ENCODE measurements at regions not wholly inside any gene's neighbourhood (a gene's known extent, or its start where the extent isn't known, plus 50 kb on each side); places are given as distances from the start of the nearest gene placed in this dataset.

DNA sequence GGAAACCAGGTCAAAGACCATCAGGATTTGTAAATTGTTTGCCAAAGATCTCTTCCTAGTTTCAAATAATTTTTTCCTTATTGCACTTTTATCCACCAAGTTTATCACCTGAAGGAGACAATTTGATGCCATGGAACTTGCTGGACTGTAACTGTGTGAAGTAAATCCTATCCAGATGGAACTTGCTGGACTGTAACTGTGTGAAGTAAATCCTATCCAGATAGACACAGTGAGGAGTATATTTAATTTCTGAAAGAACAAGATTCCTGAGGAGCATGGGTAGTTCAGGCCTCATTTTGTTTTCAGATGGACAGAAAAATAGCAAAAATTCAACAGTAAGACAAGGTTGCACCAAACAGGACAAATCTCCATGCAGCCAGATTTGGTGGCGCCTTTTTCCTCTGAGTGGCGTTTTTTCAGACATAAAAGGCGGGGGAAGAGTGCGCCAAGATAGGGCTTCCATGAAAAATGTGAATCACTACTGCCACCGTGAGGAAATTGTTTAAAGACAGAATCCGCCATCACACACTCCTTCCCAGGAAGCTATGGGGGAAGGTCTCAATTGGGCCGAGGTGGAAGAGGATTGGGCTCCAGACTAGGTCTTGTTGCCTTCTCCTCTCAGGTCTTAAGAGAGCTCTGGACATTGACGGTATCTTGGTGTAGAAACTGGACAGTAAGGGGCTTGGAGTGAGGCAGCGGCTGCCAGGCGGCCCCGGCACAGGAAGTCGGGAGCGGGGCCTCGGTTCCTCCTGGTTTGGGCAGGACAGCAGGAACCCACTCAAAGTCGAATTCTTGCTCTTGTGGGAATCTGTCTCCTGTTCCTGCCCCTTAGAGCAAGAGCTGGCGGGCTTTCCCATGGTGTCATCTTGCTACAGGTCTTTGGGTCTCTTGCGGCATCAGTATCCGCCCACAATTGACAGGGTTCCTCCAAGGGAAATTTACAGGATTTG lies 234.7 kb downstream of the OR13H1 start:
- peak; percentile 83 for DNase-seq (ENCODE audit: low spot score)

GRCh38 chrX:131779306-131779705 lies 235.4 kb downstream of the OR13H1 start:
- DNase-seq (ENCODE audit: low spot score): no peak

DNA sequence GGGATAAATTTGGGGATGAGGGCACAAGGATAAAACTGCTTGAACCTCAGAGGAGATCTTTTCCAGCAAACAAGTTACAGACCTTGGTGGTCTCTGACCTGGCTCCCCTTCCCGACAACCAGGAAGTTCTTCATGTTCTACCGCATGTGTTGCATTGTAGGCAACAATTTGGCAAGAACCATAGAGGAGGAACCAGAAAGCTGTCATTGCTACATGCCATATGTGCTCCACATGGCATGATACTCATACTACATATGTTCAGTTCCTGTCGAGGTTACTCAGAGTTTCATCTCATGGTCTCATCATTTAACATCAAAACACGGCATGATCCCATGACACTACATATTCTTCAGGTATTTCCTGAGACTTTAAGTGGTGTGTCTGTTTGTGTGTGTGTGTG lies 235.9 kb downstream of the OR13H1 start:
- no peak for DNase-seq (ENCODE audit: low spot score)

DNA sequence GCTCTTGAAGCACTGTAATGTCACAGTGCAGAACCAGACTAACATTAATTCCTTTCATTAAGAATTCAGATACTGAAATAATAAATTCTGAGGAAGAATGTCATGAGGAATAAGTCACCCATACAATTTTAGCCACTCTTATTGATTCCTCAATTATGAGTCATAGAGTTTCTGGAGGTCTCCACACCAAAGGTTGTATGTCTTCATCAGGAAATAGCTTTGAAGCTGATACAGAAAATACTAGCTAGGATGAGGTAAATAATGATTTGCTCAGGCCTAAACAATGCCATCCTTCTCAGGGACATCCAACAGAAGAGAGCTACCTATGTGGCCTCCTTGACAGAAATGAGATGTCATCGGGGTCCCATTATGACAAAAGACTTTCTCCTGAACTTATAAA lies 238.8 kb downstream of the OR13H1 start:
- DNase-seq (ENCODE audit: low spot score): no peak

- DNase-seq (ENCODE audit: low spot score): peak; percentile 87
These were observed 239.4 kb upstream of the STK26 start for GRCh38 chrX:131783555-131784308.

- DNase-seq (ENCODE audit: low spot score): no peak
These were observed 233.4 kb upstream of the STK26 start for GRCh38 chrX:131789664-131790063.

GRCh38 chrX:131791608-131792355 lies 231.3 kb upstream of the STK26 start:
- DNase-seq (ENCODE audit: low spot score): no peak

DNA sequence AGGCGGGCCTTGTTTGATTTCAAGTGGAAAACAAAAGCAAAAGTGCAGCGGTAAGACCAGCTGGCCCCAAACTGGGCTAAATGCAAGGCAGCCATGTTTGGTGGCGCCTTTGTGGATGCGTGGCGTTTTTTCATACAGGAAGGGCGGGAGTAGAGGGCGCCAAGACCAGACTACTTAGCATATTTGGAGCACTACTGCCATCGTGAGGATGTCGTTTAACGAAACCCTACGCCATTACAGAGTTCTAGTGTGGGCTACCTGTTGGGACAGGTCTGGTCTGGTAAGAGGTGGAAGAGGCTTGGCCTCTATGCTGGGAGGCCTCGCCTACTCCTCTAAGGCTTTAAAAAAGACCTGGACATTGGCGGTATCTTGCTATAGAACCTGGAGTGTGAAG lies 230.7 kb upstream of the STK26 start:
- peak; percentile 94 for DNase-seq (ENCODE audit: low spot score)

GRCh38 chrX:131792789-131793462 lies 230.2 kb upstream of the STK26 start:
- DNase-seq (ENCODE audit: low spot score): peak; percentile 95

DNA sequence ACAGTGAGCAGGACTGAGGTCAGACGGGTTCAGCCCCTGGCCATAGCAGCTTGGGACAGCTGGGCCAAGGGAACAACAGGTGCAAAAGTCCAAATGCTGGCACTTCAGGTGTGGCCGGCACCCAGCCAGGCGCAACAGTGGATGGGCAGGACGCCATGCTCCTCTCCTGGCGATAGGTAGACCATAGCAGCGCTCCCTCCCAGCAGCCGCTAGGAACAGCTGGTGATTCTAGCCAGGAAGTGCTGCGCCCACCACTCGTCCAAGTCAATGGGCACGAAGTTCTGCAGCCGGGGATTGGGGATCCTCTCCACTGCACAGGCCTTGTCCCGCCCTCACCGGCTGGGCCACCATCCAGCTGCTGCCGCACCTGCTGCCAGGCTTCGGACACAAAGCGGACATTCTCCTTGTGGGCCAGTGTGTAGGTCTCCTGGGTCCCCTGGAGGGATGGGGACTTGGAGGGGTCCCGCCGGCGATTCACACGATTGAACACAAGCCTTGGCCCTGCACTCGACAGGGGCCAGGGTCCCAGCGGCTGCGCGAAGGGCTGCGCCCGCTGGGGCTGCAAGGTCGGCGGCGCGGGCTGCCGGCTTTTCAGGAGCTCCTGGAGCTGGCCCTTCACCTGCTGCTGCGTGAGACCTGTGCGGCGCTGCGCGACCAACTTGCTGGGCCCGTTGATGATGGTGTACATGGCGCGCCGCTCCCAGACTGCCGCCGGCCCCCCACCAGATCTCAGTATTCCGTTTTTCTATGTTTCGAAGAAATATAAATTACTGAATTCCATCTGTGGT lies 227.5 kb upstream of the STK26 start:
- no peak for DNase-seq (ENCODE audit: low spot score)

- no peak for DNase-seq (ENCODE audit: low spot score)
These were observed 222.0 kb upstream of the STK26 start for GRCh38 chrX:131801066-131801465.

GRCh38 chrX:131801911-131802310 lies 221.2 kb upstream of the STK26 start:
- DNase-seq (ENCODE audit: low spot score): no peak

DNA sequence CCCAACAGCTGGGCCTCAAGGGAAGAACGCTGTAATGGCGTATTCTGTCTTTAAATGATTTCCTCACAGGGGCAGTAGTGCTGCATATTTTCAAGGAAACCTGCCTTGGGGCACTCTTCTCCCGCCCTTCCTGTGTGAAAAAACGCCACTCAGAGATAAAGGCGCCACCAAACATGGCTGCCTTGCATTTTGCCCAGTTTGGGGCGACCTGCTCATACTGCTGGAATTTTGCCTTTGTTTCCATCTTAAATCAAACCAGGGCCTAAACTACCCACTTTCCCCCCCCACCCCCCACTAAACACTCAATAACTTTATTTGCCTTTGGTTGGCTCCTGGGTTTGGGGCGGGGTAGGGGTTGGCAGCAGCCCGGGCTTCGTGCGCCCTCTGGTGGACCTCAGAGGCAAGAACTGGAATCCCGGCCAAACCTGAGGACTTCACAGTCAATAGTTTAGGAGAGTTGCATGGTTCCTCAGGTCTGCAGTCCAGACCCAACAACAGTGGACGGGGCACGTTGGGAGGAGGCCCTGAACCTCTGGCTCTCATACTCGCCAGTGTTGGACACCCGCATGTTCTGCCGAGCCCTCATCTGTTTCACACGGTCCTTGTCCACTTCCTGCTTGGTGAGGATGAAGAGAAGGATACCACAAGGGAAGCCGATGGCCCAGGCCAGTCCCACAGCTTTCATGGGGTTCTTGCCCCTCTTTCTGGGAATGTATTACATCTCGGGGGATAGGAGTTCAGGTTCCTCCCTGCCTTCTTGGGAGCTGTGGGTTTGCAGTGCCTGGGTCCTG lies 220.1 kb upstream of the STK26 start:
- DNase-seq (ENCODE audit: low spot score): peak; percentile 82

DNA sequence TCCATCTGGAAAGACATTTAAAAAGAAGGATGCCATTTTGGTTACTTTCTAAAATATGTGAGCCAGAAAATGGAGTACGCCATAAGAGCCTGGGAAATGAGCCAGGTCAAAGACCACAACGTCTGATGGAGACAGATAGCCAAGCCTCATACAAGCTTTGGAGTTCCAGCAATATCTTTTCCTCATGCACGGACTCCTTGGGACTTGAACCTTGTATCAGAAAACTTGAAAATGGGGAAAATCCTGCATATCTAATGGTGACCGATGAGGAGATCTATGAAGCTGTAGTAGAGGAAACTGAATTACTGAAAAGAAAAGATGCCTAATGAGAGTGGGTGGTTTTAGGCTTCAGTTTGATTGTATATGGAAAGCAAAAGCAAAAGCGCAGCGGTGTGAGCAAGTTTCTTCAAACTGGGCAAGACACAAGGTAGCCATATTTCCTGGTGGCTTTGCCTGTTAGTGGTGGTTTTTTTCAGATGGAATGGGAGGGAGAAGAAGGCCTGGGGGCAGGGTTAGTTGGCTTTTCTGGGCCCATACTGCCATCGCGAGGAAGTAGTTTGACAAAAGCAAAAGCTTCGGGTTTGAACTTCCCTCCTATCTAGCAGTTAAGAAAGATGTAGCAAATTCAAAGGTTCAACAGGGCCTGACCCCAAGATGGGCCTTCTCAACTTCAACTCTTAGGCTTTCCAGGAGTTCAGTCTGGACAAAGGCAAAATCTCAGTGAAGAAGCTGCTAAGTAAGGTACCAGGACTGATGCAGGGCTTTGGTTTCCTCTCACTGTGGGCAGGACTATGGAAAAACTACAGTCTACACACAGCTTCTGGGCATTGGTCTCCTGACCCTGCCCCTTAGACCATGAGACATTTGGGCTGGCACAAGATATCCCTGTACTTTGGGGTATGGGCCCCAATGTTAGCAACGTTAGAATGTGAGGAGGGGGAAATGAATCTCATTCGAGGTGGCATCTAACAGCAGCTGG lies 210.0 kb upstream of the STK26 start:
- peak; percentile 86 for DNase-seq (ENCODE audit: low spot score)

- DNase-seq (ENCODE audit: low spot score): peak; percentile 91
These were observed 206.5 kb upstream of the STK26 start for GRCh38 chrX:131816551-131817136.

DNA sequence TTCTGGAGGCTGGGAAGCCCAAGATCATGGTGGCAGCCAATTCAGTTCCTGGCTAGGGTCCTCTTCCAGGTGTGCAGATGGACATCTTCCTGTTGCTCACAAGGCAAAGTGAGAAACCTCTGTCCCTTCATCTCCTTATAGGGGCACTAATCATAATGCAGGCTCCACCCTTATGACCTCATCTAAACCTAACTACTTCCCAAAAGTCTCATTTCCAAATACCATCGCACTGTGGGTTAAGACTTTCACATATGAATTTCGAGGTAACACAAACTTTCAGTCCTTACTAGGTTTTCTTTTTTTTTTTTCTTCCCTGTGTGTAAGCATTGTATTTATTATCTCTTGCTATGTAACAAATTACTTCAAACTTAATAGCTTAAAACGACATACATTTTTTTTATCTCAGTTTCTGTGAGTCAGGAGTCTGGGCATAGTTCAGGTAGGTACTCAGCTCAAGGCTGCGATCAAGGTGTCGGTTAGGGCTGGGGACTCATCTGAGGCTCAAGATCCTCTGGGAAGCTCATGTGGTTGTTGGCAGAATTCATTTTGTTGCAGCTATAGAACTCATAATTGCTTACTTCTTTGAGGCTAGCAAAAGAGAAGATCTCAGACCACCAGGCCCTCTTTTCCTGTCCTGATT lies 204.7 kb upstream of the STK26 start:
- no peak for DNase-seq (ENCODE audit: low spot score)

DNA sequence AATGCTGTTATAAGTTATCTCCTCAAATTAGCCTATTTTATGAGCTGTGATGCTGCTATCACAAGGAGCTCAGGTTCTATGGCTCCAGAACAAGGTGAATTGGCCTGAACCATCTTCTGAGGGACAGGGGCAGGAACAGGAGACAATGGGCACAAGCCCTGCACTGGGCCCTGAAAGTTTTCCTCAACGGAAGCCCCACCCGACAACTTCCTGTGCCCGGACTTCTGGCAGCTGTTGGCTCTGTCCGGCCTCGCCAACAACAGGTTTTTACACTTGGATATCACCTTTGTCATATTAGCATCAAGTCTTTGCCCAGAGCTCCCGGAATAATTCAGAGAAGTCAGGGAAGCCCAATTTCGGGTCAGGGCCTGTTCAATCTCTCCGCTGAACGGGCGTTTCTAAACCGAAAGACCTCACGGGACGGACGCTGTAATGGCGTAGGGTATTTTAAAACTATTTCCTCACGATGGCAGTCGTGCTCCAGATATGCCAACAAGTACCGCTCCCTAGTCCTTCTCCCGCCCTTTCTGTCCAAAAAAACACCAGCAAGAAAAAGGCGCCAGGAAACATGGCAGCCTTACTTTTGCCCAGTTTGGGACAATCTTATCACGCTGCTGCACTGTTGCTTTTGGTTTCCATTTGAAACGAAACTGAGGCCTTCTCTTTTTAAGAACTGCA lies 201.0 kb upstream of the STK26 start:
- DNase-seq (ENCODE audit: low spot score): peak; percentile 89

Measured in ureter (tissue), 1 donor.